ENCODE measurements at regions not wholly inside any gene's neighbourhood (a gene's known extent, or its start where the extent isn't known, plus 50 kb on each side); places are given as distances from the start of the nearest gene placed in this dataset.
A peak's percentile ranks its signal among the peaks of the same experiment; 100 is the strongest.
"Not testable (repeated sequence)": the region's sequence is repeated elsewhere in the genome, so short reads cannot be mapped to it uniquely, and the experiment has no call there.

- no peak for TF ChIP-seq CTCF (IDR thresholded peaks at IDR 0.05; ENCODE audit: insufficient read depth, low read depth, low read length, missing control alignments)
- no peak for DNase-seq (ENCODE audit: low read depth)
- no peak overlapping the region for H3K4me3 ChIP-seq (ENCODE audit: low read length)
Measured at GRCh38 chr10:20535897-20536881, 360.9 kb downstream of the NEBL start.

GRCh38 chr10:20531241-20531883, 365.7 kb downstream of the NEBL start:
- DNase-seq (ENCODE audit: low read depth), result peak; percentile 15

GRCh38 chr10:20521186-20521585, 375.9 kb downstream of the NEBL start:
- no peak for DNase-seq (ENCODE audit: low read depth)

More at GRCh38 chr10:20531241-20531883, 365.7 kb downstream of the NEBL start:
- H3K4me3 ChIP-seq (ENCODE audit: low read length), result not testable (repeated sequence)

GRCh38 chr10:20515654-20516053, 381.5 kb downstream of the NEBL start:
- DNase-seq (ENCODE audit: low read depth), result no peak
- no peak for TF ChIP-seq CTCF (IDR thresholded peaks at IDR 0.05; ENCODE audit: insufficient read depth, low read depth, low read length, missing control alignments)
- H3K4me3 ChIP-seq (ENCODE audit: low read length), result no peak overlapping the region

More at GRCh38 chr10:20521186-20521585, 375.9 kb downstream of the NEBL start:
- no peak for TF ChIP-seq CTCF (IDR thresholded peaks at IDR 0.05; ENCODE audit: insufficient read depth, low read depth, low read length, missing control alignments)
- no peak overlapping the region for H3K4me3 ChIP-seq (ENCODE audit: low read length)

GRCh38 chr10:20512631-20513030, 384.5 kb downstream of the NEBL start:
- TF ChIP-seq CTCF (IDR thresholded peaks at IDR 0.05; ENCODE audit: insufficient read depth, low read depth, low read length, missing control alignments), result no peak
- DNase-seq (ENCODE audit: low read depth), result no peak
- H3K4me3 ChIP-seq (ENCODE audit: low read length), result no peak overlapping the region

- H3K4me3 ChIP-seq (ENCODE audit: low read length), result no peak overlapping the region
- no peak for TF ChIP-seq CTCF (IDR thresholded peaks at IDR 0.05; ENCODE audit: insufficient read depth, low read depth, low read length, missing control alignments)
- no peak for DNase-seq (ENCODE audit: low read depth)
Measured at GRCh38 chr10:20508921-20509320, 388.2 kb downstream of the NEBL start.

- H3K4me3 ChIP-seq (ENCODE audit: low read length), result no peak overlapping the region
- no peak for DNase-seq (ENCODE audit: low read depth)
- no peak for TF ChIP-seq CTCF (IDR thresholded peaks at IDR 0.05; ENCODE audit: insufficient read depth, low read depth, low read length, missing control alignments)
Measured at GRCh38 chr10:20502903-20503585, 394.1 kb downstream of the NEBL start.

Data from epithelial cell of esophagus (primary cell).